B cell (primary cell): ENCODE measurements at regions not wholly inside any gene's neighbourhood (a gene's known extent, or its start where the extent isn't known, plus 50 kb on each side); places are given as distances from the start of the nearest gene placed in this dataset.

Experiments
- ATAC-seq: fragments of 200-7000 bp; cut with Tn5 transposase; one replicate; pipeline ENCODE4 v1.10.0; 2021; ENCODE audit warnings: low read depth, mild to moderate bottlenecking, moderate number of reproducible peaks, moderate library complexity
- CTCF ChIA-PET: fragments of 350-600 bp; sonication (Branson Sonifier 250); formaldehyde crosslinking; loops from one replicate; lab custom pipeline; 2021; ENCODE audit warnings: antibody characterized with exemption, inconsistent platforms; lab: Charles Lee
- POLR2A ChIA-PET: fragments of 350-600 bp; sonication (Branson Sonifier 250); formaldehyde crosslinking; loops from one replicate; lab custom pipeline; 2021; ENCODE audit warnings: antibody characterized with exemption; lab: Charles Lee
- DNase-seq: peaks from one replicate; pipeline ENCODE4 v3.0.0; 2013
- H2AFZ ChIP-seq: 2 replicates; pipeline ENCODE4 v1.6.1; 2012; ENCODE audit warnings: mild to moderate bottlenecking, low read depth, low read length; ENCODE audit not compliant: insufficient read depth, poor library complexity, severe bottlenecking
- H3K27ac ChIP-seq, 2 donors: 1 replicate in 1 of 2; 2 replicates in 1 of 2; pipeline ENCODE4 v1.5.1; 2012 to 2013; ENCODE audit warnings: low read length in 2 of 2, mild to moderate bottlenecking in 2 of 2, moderate library complexity in 1 of 2
- H3K27me3 ChIP-seq, 4 experiments: fragments of 200-600 bp in 1 of 4; sonication (generic) in 1 of 4; replicated peaks in 1 of 4; 1 replicate in 2 of 4; 2 replicates in 2 of 4; pipeline versions ENCODE4 v1.6.1 to v1.7.0; 2013 to 2016; ENCODE audit warnings: low read length in 3 of 4, mild to moderate bottlenecking in 2 of 4, mixed read lengths in 1 of 4, moderate library complexity in 1 of 4; ENCODE audit not compliant: insufficient read depth in 4 of 4, control insufficient read depth in 3 of 4; ENCODE audit errors: control extremely low read depth in 1 of 4
- H3K36me3 ChIP-seq, 2 experiments: replicated peaks in 1 of 2; 1 replicate in 1 of 2; 2 replicates in 1 of 2; pipeline versions ENCODE4 v1.6.1 to v1.7.1; 2013; ENCODE audit warnings: low read length in 1 of 2; ENCODE audit not compliant: insufficient read depth in 2 of 2, control insufficient read depth in 1 of 2; ENCODE audit errors: control extremely low read depth in 1 of 2, extremely low read depth in 1 of 2
- H3K4me1 ChIP-seq, 2 donors: fragments of 200-600 bp in 1 of 2; sonication (generic) in 1 of 2; 1 replicate in 1 of 2; 2 replicates in 1 of 2; pipeline versions ENCODE4 v1.5.1 to v1.6.1; 2013 to 2017; ENCODE audit warnings: low read length in 2 of 2; ENCODE audit not compliant: control insufficient read depth in 2 of 2, insufficient read depth in 2 of 2
- H3K4me2 ChIP-seq: replicated peaks from 2 replicates; pipeline ENCODE3; 2012; ENCODE audit warnings: mild to moderate bottlenecking, low read depth, low read length; ENCODE audit not compliant: poor library complexity, severe bottlenecking
- H3K4me3 ChIP-seq, 5 experiments: fragments of 200-600 bp in 1 of 5; sonication (generic) in 1 of 5; 1 replicate in 3 of 5; 2 replicates in 2 of 5; pipeline versions ENCODE4 v1.5.1 to v1.7.0; 2011 to 2016; ENCODE audit warnings: low read length in 4 of 5, mild to moderate bottlenecking in 4 of 5, low read depth in 2 of 5, control low read depth in 1 of 5, moderate library complexity in 1 of 5; ENCODE audit not compliant: insufficient read depth in 1 of 5; ENCODE audit errors: control extremely low read depth in 1 of 5, extremely low read depth in 1 of 5
- H3K79me2 ChIP-seq: fragments of 200-600 bp; sonication (generic); one replicate; pipeline ENCODE4 v1.6.0; 2016; ENCODE audit warnings: low read length; ENCODE audit not compliant: control insufficient read depth, insufficient read depth
- H3K9ac ChIP-seq: fragments of 200-600 bp; sonication (generic); 2 replicates; pipeline ENCODE4 v1.6.1; 2017; ENCODE audit warnings: mild to moderate bottlenecking, low read length, moderate library complexity
- H3K9me3 ChIP-seq, 3 donors: one replicate each; pipeline versions ENCODE4 v1.6.1 to v1.7.1; 2013; ENCODE audit warnings: low read length in 2 of 3; ENCODE audit not compliant: control insufficient read depth in 2 of 3, insufficient read depth in 1 of 3; ENCODE audit errors: control extremely low read depth in 1 of 3
- H4K20me1 ChIP-seq: 2 replicates; pipeline ENCODE4 v1.6.0; 2012; ENCODE audit warnings: mild to moderate bottlenecking, low read length; ENCODE audit not compliant: insufficient read depth, control insufficient read depth, poor library complexity, severe bottlenecking
- H3K27ac Mint-ChIP-seq: one replicate; pipeline ENCODE4 v1.8.0; 2021; ENCODE audit warnings: mixed read lengths
- H3K27me3 Mint-ChIP-seq: one replicate; pipeline ENCODE4 v1.8.0; 2021; ENCODE audit warnings: mixed read lengths
- H3K4me1 Mint-ChIP-seq: one replicate; pipeline ENCODE4 v1.8.0; 2021; ENCODE audit warnings: mixed read lengths
- H3K4me3 Mint-ChIP-seq: one replicate; pipeline ENCODE4 v1.8.0; 2021; ENCODE audit warnings: mixed read lengths
- H3K9me3 Mint-ChIP-seq: one replicate; pipeline ENCODE4 v1.8.0; 2022; ENCODE audit warnings: mixed read lengths; ENCODE audit not compliant: insufficient read depth
- CTCF ChIP-seq: fragments of 200-600 bp; IDR thresholded peaks from one replicate; pipeline ENCODE4 v1.8.0; 2022; ENCODE audit warnings: antibody characterized with exemption, mild to moderate bottlenecking
- EZH2 ChIP-seq: IDR thresholded peaks from 2 replicates; pipeline ENCODE4 v1.6.1; 2012; ENCODE audit warnings: borderline replicate concordance, low read depth, mild to moderate bottlenecking, moderate library complexity, low read length; ENCODE audit not compliant: insufficient read depth, poor library complexity, severe bottlenecking
- WGBS: methylation state at CpG from one replicate; pipeline ENCODE4 v1.1.5; 2013; ENCODE audit warnings: missing lambda C conversion rate; ENCODE audit not compliant: insufficient coverage; 5-methylcytosine and 5-hydroxymethylcytosine counted together
- intact Hi-C: fragments of 100-400 bp; cut with micrococcal nuclease; formaldehyde crosslinking; loops from one replicate; pipeline ENCODE4 v1.10.0; 2022

- no peak overlapping the region for H2AFZ ChIP-seq
- no peaks in the 10 kb centered on the region for H3K36me3 ChIP-seq
- Mint-ChIP-seq H3K27me3 (peaks cover 8% of the 10 kb centered on the region), H3K4me1 (peaks cover 4% of the 10 kb centered on the region), H3K27ac (no peak overlapping the region), H3K4me3 (no peak overlapping the region), H3K9me3 (no peaks in the 10 kb centered on the region)
- intact Hi-C loops = no loop called here
- no peak overlapping the region for H3K4me3 ChIP-seq
- DNase-seq = no peak
- ChIA-PET POLR2A (no interaction called here), CTCF (no interaction called here)
- TF ChIP-seq EZH2 (no peak), CTCF (no peak)
- no peak overlapping the region for H3K27ac ChIP-seq
- H3K4me2 ChIP-seq = no peak overlapping the region
- no peaks in the 10 kb centered on the region for H3K79me2 ChIP-seq
- no peaks in the 10 kb centered on the region for H3K27me3 ChIP-seq
- no peak for ATAC-seq
- H3K9me3 ChIP-seq = no peaks in the 10 kb centered on the region
- H4K20me1 ChIP-seq = no peaks in the 10 kb centered on the region
- no peak overlapping the region for H3K9ac ChIP-seq
- no peaks in the 10 kb centered on the region for H3K4me1 ChIP-seq
Measured at GRCh38 chr2:151153601-151154000, 108.1 kb downstream of the RBM43 start.

- H3K9me3 ChIP-seq = no peaks in the 10 kb centered on the region
- H3K4me2 ChIP-seq = no peak overlapping the region
- no peaks in the 10 kb centered on the region for H3K4me1 ChIP-seq
- no CpG with 5 or more reads among the region's 3 CpGs for WGBS
- H3K4me3 ChIP-seq = no peak overlapping the region
- no peak overlapping the region for H3K27ac ChIP-seq
- intact Hi-C loops = no loop called here
- H3K4me3 Mint-ChIP-seq = no peak overlapping the region
- no peaks in the 10 kb centered on the region for H4K20me1 ChIP-seq
- H3K27me3 ChIP-seq = no peaks in the 10 kb centered on the region
- no peak overlapping the region for H3K27ac Mint-ChIP-seq
- H3K9me3 Mint-ChIP-seq = no peaks in the 10 kb centered on the region
- peaks cover 4% of the 10 kb centered on the region for H3K4me1 Mint-ChIP-seq
- no peak for DNase-seq
- no peak for ATAC-seq
- TF ChIP-seq EZH2 (no peak), CTCF (no peak)
- H3K9ac ChIP-seq = no peak overlapping the region
- H3K36me3 ChIP-seq = no peaks in the 10 kb centered on the region
- ChIA-PET POLR2A (no interaction called here), CTCF (interaction anchor here (1.2 kb wide), 1 partner anchor 8 kb away, joined by 3 read pairs; no protein-coding TSS in a partner anchor)
- peaks cover 8% of the 10 kb centered on the region for H3K27me3 Mint-ChIP-seq
- no peaks in the 10 kb centered on the region for H3K79me2 ChIP-seq
- H2AFZ ChIP-seq = no peak overlapping the region
Measured at GRCh38 chr2:151150331-151151320, 111.0 kb downstream of the RBM43 start.
